Femur (tissue), 1 donor: ENCODE measurements at regions not wholly inside any gene's neighbourhood (a gene's known extent, or its start where the extent isn't known, plus 50 kb on each side); places are given as distances from the start of the nearest gene placed in this dataset.

ENCODE experiments used
- DNase-seq: peaks from one replicate; pipeline ENCODE4 v3.0.0-alpha.2; 2017

- DNase-seq: no peak
Measured at GRCh38 chr21:23247334-23247733, 2249.1 kb downstream of the NCAM2 start.

- no peak for DNase-seq
Measured at GRCh38 chr21:23245255-23245654, 2247.0 kb downstream of the NCAM2 start.

GRCh38 chr21:23223882-23224281 lies 2225.7 kb downstream of the NCAM2 start:
- no peak for DNase-seq

- DNase-seq: no peak
Measured at GRCh38 chr21:23218667-23219066, 2220.5 kb downstream of the NCAM2 start.

- no peak for DNase-seq
Measured at GRCh38 chr21:23217597-23217996, 2219.4 kb downstream of the NCAM2 start.

GRCh38 chr21:23215261-23215660 lies 2217.1 kb downstream of the NCAM2 start:
- DNase-seq: no peak
